Suprapubic skin (tissue), 3 donors: ENCODE measurements at regions not wholly inside any gene's neighbourhood (a gene's known extent, or its start where the extent isn't known, plus 50 kb on each side); places are given as distances from the start of the nearest gene placed in this dataset.

ENCODE experiments used
- POLR2A ChIP-seq, 2 donors: fragments of 450-650 bp; IDR thresholded peaks; one replicate each; pipeline ENCODE4 v1.6.1; 2017; ENCODE audit warnings: antibody characterized with exemption in 2 of 2, mild to moderate bottlenecking in 2 of 2, moderate library complexity in 2 of 2
- TF ChIP-seq, protein P1 (sequence below), 2 donors: fragments of 200-600 bp in 1 of 2; fragments of 450-650 bp in 1 of 2; sonication (generic) in 1 of 2; IDR thresholded peaks; one replicate each; pipeline ENCODE4 v1.5.1; 2016 to 2019; ENCODE audit warnings: antibody characterized with exemption in 2 of 2, mild to moderate bottlenecking in 1 of 2, moderate library complexity in 1 of 2

DNA sequence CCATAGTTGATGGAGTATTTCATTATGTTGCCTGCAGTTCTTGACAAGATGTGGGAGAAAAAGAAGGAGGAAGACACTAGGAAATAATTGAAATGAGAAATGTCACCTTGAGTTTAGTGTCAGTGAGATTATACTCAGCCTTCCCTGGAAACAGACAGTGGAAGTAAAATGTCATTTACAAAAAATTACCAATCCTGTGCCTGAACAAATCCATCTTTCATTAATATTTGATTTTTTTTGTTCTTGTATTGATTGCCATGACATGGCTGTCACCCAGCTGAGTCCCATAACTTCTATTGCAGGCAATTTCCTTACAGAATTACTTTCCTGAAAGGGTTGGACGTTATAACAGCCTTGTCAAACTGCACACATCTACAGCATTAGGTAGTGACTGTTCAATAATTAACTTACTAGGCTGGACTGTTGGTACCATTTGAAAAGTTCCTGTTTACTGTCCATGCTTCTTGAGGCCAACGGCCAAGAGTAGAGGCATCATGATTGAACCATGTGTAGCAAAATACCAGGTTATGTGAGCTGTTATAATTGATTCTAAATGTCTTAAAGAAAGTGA is 572.2 kb upstream of the LMCD1 start:
- TF ChIP-seq, protein P1, sequence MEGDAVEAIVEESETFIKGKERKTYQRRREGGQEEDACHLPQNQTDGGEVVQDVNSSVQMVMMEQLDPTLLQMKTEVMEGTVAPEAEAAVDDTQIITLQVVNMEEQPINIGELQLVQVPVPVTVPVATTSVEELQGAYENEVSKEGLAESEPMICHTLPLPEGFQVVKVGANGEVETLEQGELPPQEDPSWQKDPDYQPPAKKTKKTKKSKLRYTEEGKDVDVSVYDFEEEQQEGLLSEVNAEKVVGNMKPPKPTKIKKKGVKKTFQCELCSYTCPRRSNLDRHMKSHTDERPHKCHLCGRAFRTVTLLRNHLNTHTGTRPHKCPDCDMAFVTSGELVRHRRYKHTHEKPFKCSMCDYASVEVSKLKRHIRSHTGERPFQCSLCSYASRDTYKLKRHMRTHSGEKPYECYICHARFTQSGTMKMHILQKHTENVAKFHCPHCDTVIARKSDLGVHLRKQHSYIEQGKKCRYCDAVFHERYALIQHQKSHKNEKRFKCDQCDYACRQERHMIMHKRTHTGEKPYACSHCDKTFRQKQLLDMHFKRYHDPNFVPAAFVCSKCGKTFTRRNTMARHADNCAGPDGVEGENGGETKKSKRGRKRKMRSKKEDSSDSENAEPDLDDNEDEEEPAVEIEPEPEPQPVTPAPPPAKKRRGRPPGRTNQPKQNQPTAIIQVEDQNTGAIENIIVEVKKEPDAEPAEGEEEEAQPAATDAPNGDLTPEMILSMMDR (IDR thresholded peaks at IDR 0.05) = no peak
- no peak for TF ChIP-seq POLR2A (IDR thresholded peaks at IDR 0.05)
